GM19455 (cell line): ENCODE measurements at regions not wholly inside any gene's neighbourhood (a gene's known extent, or its start where the extent isn't known, plus 50 kb on each side); places are given as distances from the start of the nearest gene placed in this dataset.

Experiments used
- ATAC-seq: cut with Tn5 transposase; IDR thresholded peaks from one replicate; pipeline ENCODE4 v1.9.1; 2021; ENCODE audit not compliant: unreplicated experiment

- ATAC-seq = no peak
Measured at GRCh38 chr2:128564131-128564530, 245.5 kb upstream of the HS6ST1 start.

GRCh38 chr2:128564551-128564950 lies 245.9 kb upstream of the HS6ST1 start:
- no peak for ATAC-seq

GRCh38 chr2:128565441-128565840 lies 246.8 kb upstream of the HS6ST1 start:
- no peak for ATAC-seq

DNA sequence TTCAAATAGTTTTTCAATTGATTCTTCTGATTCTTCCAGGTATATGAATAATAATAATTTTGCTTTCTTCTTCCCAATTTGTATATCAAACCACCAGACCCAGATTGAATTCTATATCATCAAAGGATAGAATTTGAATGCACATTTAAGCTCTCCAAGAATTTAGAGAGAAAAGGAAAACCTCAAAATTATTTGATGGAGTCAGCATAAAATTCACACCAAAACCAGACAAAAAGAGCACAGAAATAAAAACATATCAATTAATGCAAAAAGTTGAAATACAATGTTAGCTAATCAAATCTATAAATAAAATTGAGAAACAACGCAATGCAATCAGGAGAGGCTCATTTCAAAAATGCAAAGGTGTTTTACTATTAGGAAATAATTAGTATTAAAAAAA lies 248.0 kb upstream of the HS6ST1 start:
- no peak for ATAC-seq

DNA sequence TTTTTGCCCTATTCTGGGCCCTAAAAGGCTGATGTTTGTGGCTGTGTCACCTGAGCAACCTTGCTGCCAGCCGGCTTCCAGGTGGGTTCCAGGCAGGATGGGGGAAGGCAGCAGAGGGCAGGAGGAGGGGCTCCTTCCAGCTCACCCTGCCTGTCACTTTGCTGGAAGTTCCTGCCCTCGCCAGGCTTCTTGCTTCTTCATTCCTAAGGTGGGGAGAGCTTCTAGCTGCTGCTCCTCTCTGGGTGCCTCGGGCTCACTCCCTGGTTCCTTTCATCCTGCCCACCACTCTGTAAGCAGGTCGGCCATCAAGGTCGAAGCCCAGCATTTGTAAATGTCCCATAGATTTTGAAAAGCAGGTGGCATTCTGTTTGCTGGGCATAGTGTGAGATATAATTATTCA lies 249.4 kb upstream of the HS6ST1 start:
- no peak for ATAC-seq

- no peak for ATAC-seq
Measured at GRCh38 chr2:128573116-128573515, 254.4 kb upstream of the HS6ST1 start.

DNA sequence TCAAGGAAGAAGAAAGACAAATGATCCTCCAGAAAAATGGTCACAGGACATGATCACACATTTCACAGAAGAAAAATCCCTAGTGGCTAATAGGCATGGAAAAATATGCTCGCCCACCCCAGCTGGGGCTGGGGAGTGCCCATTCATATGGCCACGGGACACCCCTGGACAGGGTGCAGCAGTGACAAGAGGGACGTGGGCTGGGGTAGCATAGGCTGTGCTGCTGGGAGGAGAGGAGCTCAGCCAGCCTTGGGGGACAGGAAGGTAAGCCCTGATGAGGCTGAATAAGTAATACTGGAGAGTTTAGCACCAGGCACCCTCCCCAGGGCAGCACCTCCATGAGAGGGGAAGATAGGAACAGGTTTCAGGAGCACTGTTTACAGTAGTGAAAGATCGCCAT lies 254.9 kb upstream of the HS6ST1 start:
- no peak for ATAC-seq

GRCh38 chr2:128577141-128577930 lies 258.7 kb upstream of the HS6ST1 start:
- no peak for ATAC-seq

DNA sequence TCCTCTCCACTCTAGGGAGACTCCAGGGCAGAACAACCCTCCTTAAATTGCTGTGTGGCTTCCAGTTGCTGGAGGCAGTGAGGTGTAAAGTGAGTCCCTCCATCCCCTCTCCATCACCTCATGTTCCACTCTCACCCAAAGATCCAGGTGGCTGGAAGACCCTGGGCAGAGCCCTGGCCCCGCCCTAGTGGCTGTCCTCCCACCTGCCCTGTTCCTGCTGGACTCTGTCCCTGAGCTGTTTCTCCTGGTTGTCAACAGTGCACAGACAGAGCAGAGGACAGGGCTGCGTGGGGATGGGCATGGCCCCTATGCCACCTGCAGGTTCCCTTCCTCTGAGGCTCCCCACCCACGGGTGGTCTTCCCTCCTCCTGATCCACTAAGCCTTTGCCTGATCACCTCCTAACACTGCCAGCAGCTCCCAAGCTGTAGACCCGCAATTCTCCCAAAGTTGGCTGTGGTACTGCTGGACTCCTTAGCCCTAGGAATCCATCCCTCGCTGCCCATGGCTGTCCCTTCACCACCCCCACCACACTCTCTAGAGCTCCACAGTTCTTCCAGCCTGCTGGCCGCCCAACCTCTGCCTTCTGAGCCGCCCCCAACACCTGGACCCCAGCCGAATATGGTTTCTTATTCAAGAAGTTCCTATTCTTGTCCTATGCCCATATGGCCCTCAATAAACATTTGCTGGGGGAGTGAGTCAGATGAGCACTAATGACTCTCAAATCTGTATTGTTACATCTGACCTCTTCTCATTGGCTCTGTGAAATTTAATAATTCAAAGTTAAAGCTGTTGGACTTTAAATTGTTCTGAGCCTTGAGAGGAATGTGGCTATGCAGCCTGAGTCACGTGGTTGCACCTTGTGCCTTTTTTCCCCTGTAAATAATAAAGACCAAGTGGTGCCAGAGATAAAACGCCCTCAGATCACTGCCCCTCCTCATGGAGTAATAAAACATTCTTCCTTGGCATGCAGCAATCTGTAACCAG lies 260.0 kb upstream of the HS6ST1 start:
- ATAC-seq = no peak

- no peak for ATAC-seq
Measured at GRCh38 chr2:128579825-128580224, 261.2 kb upstream of the HS6ST1 start.

- no peak for ATAC-seq
Measured at GRCh38 chr2:128580988-128581848, 262.6 kb upstream of the HS6ST1 start.

GRCh38 chr2:128581849-128582244 lies 263.2 kb upstream of the HS6ST1 start:
- ATAC-seq = no peak

DNA sequence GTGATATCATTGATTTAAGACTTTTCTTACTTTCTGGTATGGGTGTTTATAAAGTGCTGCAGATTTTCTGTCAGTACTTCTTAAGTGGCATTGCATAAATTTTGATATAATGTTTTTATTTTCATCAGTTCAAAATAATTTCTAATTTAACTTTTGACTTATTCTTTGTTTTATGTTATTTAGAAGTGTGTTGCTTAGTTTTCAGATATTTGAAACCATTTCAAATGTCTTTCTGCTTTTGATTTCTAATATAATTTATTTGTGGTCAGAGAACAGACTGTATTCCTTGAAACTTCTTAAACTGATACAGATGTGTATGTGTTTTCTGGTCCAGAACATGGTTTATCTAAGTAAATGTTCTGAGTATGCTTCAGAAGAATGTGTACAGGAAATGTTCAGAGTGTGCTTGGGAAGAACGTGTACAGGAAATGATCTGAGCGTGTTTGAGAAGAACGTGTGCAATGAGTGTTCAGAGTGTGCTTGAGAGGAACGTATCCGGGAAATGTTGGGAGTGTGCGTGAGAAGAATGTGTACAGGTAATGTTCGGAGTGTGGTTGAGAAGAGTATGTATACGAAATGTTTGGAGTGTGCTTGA lies 265.7 kb upstream of the HS6ST1 start:
- ATAC-seq = no peak

DNA sequence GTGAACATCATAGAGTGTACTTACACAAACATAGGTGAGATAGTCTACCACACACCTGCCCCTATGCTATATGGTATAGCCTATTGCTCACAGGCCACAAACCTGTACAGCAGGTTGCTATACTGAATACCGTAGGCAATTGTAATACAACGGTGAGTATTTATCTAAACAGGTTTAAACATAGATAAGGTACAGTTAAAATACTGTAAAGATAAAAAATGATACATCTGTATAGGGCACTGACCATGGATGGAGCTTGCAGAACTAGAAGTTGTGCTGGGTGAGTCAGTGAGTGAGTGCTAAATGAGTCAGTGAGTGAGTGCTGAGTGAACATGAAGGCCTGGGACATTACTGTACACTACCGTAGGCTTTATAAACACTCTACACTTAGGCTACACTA lies 267.0 kb upstream of the HS6ST1 start:
- ATAC-seq = no peak

DNA sequence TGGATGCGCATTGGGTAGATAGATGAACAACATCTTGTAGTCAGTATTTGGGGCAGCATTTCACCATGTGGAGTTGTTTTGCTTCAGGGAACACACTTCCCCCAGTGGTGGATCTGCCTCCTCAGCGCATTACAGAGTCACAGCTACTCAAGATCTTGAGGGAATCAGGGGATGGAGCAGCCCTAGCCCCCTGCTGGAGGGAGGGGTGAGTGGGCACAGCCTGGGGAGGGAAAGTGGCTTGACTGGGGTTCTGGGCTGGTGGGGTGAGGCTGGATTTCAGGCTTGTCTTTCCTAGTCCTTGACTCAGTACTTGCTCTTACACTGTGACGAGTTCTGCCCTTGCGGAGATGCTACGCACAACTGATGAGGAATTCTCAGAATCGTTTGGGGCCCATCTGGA lies 271.0 kb upstream of the HS6ST1 start:
- ATAC-seq = no peak

- no peak for ATAC-seq
Measured at GRCh38 chr2:128590309-128591021, 271.8 kb upstream of the HS6ST1 start.

GRCh38 chr2:128591022-128591860 lies 272.6 kb upstream of the HS6ST1 start:
- no peak for ATAC-seq

- ATAC-seq = no peak
Measured at GRCh38 chr2:128591861-128592822, 273.5 kb upstream of the HS6ST1 start.
